ENCODE measurements at regions not wholly inside any gene's neighbourhood (a gene's known extent, or its start where the extent isn't known, plus 50 kb on each side); places are given as distances from the start of the nearest gene placed in this dataset.

DNA sequence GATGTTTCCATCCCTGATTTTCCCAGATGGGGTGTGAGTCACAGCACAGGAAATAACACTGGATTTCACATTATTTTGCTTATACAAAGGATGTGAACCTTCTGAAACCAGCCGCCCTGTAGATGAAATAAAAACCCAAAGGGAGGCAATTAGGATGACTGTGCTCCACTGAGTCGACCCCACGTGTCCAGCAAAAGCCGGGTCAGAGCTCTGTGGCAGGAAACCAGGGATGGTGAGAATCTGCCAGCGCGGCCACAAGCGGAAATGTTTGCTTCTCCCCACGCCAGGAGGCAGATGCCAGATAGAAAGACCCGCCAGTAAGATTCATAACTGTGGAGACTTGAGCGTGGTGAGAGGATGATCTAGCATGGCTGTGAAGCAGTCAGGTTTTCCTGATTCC is 764.4 kb downstream of the LIG4 start:
- POLR2A ChIA-PET, result no interaction called here
- CTCF ChIA-PET, result no interaction called here
- Mint-ChIP-seq H3K27ac (no peak overlapping the region), H3K4me1 (peaks cover 2% of the 10 kb centered on the region; the same call in 1 of the 2 replicates), H3K9me3 (peaks cover 41% of the 10 kb centered on the region), H3K27me3 (ENCODE audit: low read depth) (no peaks in the 10 kb centered on the region), H3K36me3 (peaks cover 20% of the 10 kb centered on the region), H3K4me3 (no peak overlapping the region)
- DNase-seq (ENCODE audit: low spot score), result no peak
- TF ChIP-seq RELA (CRISPR knock-in tag; IDR thresholded peaks at IDR 0.05; ENCODE audit: borderline replicate concordance), result no peak
- no peak for TF ChIP-seq JUN (CRISPR knock-in tag; IDR thresholded peaks at IDR 0.05)
- TF ChIP-seq, protein P1, sequence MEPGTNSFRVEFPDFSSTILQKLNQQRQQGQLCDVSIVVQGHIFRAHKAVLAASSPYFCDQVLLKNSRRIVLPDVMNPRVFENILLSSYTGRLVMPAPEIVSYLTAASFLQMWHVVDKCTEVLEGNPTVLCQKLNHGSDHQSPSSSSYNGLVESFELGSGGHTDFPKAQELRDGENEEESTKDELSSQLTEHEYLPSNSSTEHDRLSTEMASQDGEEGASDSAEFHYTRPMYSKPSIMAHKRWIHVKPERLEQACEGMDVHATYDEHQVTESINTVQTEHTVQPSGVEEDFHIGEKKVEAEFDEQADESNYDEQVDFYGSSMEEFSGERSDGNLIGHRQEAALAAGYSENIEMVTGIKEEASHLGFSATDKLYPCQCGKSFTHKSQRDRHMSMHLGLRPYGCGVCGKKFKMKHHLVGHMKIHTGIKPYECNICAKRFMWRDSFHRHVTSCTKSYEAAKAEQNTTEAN (CRISPR knock-in tag; IDR thresholded peaks at IDR 0.05), result no peak
- TF ChIP-seq RORB (CRISPR knock-in tag; IDR thresholded peaks at IDR 0.05), result no peak
- no peak for TF ChIP-seq ZNF138 (CRISPR knock-in tag; conservative IDR thresholded peaks at IDR 0.05)
- no peak for TF ChIP-seq ZNF532 (CRISPR knock-in tag; IDR thresholded peaks at IDR 0.05; ENCODE audit: borderline replicate concordance)
- TF ChIP-seq ETV6 (CRISPR knock-in tag; IDR thresholded peaks at IDR 0.05), result no peak
- TF ChIP-seq JAZF1 (CRISPR knock-in tag; IDR thresholded peaks at IDR 0.05), result no peak
- no peak for TF ChIP-seq TP53 (CRISPR knock-in tag; IDR thresholded peaks at IDR 0.05)
- TF ChIP-seq CTCF (IDR thresholded peaks at IDR 0.05), result no peak
- TF ChIP-seq PREB (CRISPR knock-in tag; IDR thresholded peaks at IDR 0.05; ENCODE audit: borderline replicate concordance), result no peak
- no peak for TF ChIP-seq MYBL2 (CRISPR knock-in tag; IDR thresholded peaks at IDR 0.05)
- TF ChIP-seq ZNF121 (CRISPR knock-in tag; IDR thresholded peaks at IDR 0.05), result no peak
- TF ChIP-seq SP1 (CRISPR knock-in tag; conservative IDR thresholded peaks at IDR 0.05), result no peak
- TF ChIP-seq PRRX2 (CRISPR knock-in tag; IDR thresholded peaks at IDR 0.05), result no peak
- TF ChIP-seq ARID4B (CRISPR knock-in tag; IDR thresholded peaks at IDR 0.05; ENCODE audit: borderline replicate concordance), result no peak
- ATAC-seq, result no peak
